Stimulated activated CD4-positive, alpha-beta T cell treated with anti-CD3 and anti-CD28 coated beads, TNF-alpha, amount 100 ng/mL, for 48 hours (primary cell): ENCODE measurements at regions not wholly inside any gene's neighbourhood (a gene's known extent, or its start where the extent isn't known, plus 50 kb on each side); places are given as distances from the start of the nearest gene placed in this dataset.

Source experiments
- DNase-seq, 3 donors: peaks; one replicate each; pipeline ENCODE4 v3.0.0-alpha.2; 2020; ENCODE audit warnings: low read depth in 3 of 3

DNA sequence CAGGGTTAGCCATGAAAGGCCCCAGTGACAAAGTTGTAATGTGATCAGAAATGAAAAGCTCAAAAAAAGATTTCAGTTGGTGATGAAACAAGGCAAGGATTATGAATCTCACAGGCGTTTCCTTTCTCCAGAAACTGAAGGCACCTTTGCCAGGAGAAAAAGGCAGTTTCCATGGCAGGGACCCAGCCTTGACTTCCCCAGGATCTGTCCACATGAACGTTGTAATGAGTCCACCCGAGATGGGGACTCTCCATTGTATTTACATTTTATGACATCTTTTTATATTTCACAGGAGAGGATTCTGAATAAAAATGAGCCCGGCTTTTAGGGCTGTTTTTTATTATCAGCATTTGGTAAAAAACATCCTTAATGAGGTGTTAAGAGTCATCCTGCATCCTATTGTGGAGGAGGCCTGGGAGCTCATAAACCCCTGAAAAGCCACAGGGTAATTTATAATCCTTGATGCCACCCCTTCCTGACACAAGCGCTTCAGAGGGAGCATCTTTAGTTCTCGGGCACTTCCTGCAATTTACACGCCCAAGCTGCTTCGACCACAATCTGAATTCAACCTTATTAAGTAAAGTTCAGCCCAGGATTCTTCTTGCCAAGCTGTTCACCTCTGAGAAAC, 74.1 kb upstream of the SALL4 start:
- no peak for DNase-seq

DNA sequence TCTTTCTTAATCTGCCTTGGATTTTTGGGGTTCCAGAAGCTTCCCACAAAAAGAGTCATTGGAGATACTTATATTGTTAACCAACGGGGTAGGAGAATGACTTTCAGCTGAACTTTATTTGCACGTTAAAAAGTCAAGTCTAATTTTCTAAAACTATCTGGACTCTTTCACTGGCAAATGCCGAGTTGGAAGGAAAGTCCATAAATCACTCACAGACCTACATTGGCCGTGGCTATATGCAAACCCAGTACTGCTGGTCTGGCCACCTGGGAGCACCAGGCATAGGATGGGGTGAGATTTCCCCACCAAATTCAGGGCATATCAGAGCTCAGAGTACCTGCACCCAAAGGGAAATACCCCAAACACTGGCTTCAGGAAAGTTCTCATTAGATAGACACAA, 71.3 kb upstream of the SALL4 start:
- DNase-seq: no peak

DNA sequence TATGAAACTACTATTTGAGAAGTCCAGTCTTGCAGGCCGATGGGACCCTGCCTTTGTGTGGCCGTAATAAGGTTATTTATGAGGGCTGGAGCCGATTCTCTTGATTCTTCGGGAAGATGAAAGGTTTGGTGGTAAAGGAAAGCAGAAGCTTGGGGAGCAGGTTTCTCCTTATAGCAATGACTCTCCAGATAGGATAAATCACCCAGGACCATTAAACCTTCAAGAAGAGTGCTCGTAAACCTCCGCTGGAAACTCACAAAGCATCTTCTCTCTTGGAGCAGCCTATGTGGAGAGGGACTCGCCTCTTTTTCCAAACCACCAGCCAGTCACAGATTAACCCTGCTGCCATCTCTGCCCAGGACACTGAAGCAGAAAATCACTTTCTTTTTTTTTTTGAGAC, 69.6 kb upstream of the SALL4 start:
- no peak for DNase-seq

DNA sequence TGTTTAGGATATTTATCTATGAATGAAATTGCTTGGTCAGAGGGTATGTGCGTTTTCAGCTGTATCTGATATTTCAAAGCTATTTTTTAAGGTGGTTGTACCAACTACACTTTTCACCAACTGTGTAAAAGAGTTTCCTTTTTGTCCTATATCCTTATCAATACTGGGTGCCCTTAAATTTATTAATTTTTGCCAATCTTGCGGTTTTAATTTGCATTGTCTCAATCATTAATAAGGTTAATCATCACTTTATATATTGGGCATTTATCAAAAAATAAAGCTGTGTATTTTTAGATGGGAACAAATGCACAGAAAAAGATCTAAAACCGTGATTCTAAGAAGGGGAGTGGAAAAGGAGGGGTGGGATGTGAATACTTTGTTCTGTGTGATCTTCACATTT, 66.7 kb upstream of the SALL4 start:
- DNase-seq: no peak

DNA sequence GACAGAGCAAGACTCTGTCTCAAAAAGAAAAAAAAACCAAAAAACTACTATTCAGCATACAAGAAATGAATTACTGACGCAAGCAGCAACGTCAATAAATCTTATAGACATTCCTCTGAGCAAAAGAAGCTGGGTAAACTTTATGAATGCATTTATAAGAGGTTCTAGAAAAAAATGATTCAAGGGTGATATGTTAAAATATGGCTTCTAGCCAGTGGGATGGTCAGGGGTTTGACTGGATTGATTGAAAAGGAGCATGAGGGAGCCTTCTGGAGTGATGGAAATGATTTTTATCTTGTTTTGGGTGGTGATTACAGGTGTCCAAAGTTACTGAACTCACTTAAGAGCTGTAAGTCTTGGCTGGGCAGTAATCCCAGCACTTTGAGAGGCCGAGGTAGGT, 64.9 kb upstream of the SALL4 start:
- no peak for DNase-seq

DNA sequence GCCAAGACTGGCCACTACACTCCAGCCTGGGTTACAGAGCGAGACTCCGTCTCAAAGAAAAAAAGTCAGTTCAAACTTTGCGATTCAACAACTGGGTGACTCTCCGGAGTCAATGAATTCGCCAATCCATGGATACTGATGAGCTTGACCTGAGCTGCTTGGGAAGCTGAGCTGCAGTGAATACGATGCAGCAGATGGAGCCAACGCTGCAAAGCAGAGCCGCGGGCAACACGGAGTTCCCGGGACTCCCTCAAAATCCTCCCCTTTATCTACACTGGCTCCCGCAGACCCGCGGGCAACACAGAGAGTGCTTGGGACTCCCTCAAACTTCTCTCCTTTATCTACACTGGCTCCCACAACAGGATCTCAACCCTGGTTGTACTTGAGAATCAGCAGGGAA, 62.6 kb upstream of the SALL4 start:
- DNase-seq: no peak

DNA sequence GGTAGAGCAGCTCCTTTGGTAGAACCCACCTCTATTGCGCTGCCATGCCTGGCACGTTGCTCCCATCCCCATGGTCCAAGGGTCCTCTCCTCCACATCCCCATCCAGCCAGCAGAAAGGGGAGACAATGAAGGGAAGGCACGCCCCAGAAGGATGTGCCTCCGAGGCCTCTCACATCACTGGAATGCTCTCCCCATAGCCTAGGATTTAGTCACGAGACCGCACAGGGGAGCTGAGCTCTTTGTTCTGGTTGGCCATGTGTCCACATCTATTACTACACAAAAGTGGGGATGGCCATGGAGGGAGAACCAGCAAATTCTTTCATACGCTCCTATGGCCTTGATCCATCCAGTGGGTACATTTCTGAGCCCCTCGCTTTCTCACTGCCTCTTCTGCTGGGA, 60.5 kb upstream of the SALL4 start:
- DNase-seq: no peak

DNA sequence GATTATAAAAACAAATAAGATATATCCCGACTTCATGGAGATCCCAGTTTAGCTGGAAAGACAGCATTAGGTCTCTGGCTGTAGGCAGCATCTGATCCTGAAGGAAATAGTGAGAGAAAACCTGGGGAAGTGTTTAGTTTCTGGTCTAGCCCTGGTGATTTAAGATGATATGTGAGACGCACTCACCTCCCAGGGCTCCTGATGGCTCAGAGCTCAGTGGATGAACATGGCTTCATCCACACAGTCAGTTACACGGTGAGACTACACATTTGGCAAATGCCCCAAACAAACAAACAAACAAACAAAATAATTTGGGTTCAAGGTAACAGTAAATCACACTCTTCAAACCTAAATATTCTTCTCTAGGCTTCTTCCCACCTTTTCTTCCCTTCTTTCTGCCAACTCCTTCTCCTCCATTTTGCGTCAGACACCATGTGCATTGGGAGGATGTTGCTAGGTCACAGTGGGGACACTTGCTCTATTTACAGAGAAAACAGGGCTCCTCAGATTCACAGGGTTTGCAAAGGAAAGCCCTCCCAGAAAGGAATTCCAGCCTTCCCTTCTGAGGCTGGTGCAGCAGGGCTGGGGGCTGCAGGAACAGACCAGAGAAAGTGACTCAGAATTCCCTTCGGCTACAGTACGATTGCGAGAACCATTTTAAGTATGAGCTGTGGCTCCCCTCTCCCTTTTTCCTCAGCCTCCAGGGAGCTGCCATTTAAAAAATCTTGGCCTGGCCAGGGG, 59.6 kb upstream of the SALL4 start:
- DNase-seq: no peak

DNA sequence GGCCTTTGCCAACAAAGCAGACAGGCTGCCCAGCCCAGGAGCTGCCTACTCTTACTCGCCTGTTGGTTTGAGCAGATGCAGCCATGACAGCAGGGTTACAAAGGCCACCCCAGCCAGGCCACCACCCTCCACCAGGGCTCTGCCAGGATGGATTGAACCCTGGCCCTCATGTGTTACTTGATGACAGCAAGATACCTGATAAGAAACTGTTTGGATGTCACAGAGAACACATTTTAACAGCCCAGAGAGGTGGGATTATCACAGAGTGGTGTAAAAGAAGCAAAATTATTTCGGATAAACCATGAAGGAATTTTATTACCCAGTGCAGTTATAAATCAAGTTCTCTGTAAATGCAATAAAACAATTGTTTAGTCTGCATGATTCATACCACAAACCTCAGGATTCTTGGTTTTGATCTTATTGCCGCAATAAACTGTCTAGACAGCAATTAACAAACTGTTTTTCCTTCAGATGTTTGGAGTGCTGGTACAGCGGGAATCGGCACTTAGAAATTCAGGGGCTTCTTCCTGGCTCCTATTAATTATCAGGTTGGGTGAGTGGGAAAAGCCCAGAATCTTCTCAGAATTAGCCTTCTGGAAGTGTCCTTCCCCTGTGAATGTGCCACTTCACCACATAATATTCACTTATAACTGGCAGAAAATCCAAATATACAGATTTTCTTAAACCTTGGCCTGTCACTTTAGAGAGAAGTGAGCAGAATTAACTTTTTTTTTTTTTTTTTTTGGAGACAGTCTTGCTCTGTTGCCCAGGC, 58.0 kb upstream of the SALL4 start:
- DNase-seq: no peak

DNA sequence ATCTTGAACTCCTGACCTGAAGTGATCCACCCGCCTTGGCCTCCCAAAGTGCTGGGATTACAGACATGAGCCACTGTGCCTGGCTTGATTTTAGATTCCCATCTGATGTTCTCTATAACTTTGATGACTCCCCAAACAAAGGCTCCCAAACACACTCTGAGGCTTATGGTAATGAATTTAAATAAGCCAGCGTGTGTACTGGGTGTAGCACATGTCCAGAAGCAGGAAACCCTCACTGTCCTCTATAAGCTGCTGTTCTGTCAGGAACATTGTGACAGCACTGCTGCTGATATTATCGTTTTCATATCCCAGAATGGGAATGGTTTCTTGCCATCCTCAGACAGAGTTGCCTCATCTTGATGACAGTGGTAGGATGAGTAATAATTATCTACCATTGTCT, 54.1 kb upstream of the SALL4 start:
- DNase-seq: no peak

DNA sequence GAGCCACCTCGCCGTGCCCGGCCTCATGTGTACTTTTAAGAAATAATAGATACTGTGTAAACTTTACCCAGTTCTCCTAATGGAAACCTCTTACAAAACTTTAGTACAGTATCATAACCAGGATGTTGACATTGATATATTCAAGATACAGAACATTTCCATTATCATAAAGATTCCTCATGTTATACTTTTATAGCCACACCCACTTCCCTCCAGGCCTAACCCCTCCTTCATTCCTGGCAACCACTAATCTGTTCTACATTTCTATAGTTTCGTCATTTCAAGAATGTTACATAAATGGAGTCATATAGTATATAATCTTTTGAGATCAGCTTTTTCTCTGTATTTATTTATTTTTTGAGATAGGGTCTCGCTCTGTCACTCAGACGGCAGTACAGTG, 52.6 kb upstream of the SALL4 start:
- no peak for DNase-seq
